Superior temporal gyrus (tissue), 1 donor: ENCODE measurements at regions not wholly inside any gene's neighbourhood (a gene's known extent, or its start where the extent isn't known, plus 50 kb on each side); places are given as distances from the start of the nearest gene placed in this dataset.
"Not testable (repeated sequence)": the region's sequence is repeated elsewhere in the genome, so short reads cannot be mapped to it uniquely, and the experiment has no call there.

ENCODE experiments used
- DNase-seq: peaks from one replicate; pipeline ENCODE4 v3.0.0-alpha.2; 2016; ENCODE audit errors: extremely low spot score

- DNase-seq = no peak
Measured at GRCh38 chr3:59503441-59503840, 453.6 kb upstream of the CFAP20DC start.

GRCh38 chr3:59502806-59503205, 453.0 kb upstream of the CFAP20DC start:
- DNase-seq = no peak

DNA sequence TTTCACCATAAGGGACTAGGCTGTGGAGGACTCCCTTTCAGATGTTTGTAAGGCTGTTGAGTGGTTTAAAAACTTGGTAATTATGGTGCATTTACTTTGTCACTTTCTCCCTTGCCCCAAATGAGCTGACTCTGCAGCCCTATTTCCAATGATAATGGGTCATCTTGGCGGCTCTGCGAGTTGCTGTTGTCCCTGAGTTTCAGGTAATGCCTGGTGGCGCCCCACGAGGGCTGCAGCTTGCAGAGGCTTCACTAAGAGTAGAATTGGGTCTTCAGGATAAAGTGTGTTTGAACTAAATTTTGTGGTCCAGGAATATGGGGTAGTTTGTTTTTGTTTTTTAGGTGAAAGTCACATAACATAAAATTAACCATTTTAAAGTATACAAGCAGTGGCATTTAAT, 450.1 kb upstream of the CFAP20DC start:
- no peak for DNase-seq

- no peak for DNase-seq
Measured at GRCh38 chr3:59499000-59499399, 449.2 kb upstream of the CFAP20DC start.

- no peak for DNase-seq
Measured at GRCh38 chr3:59496250-59496649, 446.4 kb upstream of the CFAP20DC start.

GRCh38 chr3:59494969-59495368, 445.1 kb upstream of the CFAP20DC start:
- not testable (repeated sequence) for DNase-seq

DNA sequence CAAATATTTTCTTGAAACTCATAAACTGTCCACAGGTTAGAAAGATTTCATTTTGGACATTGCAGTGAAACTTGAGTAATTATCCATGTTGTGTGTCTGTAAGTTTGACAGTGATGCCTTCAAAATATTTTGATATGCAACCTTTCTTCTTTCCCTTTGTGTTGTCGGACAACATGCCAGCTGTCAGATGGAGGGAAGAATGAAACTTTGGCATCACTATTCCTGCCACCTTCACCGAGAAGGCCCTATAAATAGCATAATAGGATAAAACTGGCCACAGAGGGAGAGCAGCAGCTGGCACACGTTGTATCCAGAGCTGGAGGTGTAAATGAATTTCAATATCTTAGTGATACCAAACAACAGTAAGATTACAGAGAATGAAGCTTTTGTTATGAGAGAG, 436.7 kb upstream of the CFAP20DC start:
- no peak for DNase-seq

DNA sequence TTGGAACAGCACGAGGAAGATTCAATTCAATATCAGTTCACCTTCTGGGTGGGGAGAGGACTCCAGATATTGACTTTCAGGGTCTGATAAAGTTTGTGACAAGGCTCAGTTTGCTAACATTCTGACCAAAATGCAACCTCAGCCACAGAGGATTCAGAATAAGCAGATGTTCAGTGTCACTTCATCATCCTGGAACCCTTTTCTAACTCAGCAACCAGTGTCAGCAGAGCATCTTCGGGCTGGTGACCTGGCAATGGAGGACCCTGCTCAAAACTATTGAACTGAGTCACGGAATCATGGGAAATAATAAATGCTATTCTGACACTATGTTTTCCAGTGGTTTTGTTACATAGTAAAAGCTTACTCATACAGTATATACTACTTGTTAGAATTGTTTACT, 433.4 kb upstream of the CFAP20DC start:
- no peak for DNase-seq

- no peak for DNase-seq
Measured at GRCh38 chr3:59482684-59483083, 432.9 kb upstream of the CFAP20DC start.

DNA sequence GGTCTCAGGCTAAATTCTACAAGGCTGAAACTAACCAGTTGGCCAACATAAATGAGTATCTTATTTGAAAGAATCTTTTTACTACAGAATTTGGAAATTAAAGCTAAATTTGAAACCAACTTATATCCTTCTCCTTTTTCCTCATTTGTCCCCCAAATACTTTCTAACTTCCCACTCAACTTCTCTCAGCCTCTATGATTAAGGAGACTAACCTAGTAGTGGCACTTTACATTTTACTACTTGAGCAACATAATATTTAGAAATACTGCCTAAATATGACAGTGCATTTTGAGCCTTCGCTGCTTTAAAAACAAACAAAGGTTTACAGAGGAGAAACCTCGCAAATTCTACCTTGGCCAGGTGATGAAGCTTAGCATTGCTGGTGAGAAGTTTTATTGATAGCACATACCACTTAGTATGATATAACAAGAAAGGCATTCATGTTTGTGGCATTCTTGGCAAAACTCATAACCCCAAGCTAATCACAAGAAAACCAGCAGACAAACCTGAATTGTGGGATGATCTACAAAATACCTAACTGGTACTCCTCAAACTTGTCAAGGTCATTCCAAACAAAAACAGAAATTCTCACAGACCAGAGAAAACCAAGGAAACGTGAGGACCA, 432.1 kb upstream of the CFAP20DC start:
- DNase-seq = no peak

DNA sequence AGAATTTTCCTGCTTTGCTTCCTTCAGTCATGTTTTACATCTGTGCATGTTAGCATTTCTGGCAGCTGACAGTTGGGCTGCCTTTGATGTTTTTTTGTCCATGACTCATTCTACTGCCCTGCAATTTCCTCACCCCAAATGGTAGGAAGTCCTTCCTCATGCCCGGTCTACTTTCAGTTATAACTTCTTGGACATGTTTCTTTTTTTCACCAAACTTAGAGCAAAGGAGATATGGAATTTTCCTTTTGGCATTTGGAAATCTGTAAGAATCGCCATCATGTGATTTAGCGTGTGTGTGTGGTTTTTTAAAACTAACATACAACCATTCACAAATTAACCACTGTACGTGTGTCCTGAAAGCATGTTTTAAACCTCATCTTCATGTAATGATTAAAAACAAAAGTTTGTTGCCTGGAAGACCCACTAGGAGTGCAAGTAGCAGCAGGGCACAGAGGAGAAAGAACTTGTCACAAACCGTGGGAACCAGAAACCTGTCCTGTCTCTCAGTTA, 430.7 kb upstream of the CFAP20DC start:
- DNase-seq = no peak

DNA sequence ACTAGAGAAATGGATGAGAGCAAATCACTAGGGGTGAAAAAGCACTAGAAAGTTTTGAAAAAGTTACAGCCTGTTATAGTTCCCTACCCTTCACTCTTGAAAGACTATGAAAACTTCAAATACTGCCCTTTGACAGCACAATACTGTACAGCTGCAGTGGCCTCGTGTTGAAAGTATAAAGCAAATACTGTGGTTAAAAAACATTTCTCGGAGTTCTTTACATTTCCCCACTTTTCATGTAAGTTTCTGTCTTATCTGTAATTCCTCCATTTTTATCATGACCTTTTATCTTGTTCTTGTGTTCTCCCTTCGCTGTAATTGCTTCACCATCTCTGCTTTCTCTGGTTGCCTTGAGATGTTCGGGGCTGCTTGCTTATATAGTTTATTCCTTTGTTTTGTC, 423.8 kb upstream of the CFAP20DC start:
- no peak for DNase-seq

DNA sequence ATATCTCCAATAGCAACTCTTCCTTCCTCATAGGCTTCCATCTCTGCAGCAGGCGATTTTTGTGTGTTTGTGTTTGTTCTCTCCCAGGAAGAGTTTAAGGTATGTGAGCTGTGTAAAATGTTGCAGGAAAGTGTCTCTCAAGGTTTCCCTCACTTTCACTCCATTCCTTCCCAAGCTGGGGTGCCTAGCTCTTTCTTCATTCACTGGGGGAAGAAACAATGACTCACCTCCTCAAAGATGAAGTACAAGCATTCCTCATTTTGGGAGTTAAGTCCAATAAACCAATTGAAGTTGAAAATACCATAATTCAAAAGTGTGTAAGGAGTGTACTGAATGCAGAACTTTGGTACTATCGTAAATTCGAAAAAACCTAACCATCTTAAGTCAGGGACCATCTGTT, 422.7 kb upstream of the CFAP20DC start:
- DNase-seq = no peak

DNA sequence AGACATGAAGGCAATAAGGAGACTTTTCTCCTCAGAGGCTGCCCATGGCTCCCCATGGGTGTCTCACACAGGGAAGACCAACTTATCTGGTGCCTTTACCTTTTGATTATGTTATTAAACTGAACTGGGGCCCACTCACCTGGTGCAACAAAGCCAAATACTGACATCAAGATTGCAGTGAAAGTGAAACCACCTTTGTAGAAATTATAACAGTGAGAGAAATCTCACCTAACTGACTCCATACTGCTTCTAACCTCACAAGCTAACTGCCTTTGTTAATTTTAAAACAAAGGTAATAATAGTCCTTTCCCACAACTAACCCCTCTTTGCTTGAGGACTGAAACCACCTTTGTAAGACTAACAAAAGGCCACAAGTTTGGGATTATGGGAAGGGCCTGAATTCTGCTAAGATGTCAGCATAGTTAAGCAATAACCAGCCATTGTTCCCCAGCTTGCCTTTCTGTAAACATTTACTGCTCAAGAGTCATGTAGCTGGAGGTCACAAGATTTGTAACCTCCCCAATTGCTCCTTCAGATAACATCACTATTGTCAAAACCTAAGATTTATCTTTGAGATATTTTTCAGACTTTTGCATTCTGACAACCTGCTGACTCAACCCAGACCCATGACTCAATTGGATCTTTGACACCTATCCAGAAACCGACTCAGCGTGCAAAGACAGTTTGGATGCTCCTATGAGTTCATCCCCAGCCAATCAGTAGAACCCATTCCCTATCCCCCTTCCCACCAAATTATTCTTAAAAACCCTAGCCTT, 420.3 kb upstream of the CFAP20DC start:
- no peak for DNase-seq

DNA sequence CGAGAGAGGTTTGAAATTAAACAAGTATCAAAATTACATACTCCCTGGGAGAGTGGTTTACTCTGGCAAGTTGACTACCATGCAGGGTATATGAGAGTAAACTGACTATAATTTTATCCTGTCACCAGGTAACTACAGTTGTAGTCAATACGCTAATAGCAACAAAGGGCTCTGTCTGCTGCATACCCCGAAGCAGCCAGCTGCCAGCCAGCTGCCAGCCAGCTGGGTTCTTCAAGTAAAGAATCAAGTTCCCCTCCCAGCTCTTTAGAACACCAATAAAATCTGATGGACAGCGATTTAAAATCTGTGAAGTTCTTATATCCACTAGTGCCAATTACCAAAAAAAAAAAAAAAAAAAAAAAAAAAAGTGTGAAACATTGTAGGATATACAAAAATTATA, 417.7 kb upstream of the CFAP20DC start:
- no peak for DNase-seq

DNA sequence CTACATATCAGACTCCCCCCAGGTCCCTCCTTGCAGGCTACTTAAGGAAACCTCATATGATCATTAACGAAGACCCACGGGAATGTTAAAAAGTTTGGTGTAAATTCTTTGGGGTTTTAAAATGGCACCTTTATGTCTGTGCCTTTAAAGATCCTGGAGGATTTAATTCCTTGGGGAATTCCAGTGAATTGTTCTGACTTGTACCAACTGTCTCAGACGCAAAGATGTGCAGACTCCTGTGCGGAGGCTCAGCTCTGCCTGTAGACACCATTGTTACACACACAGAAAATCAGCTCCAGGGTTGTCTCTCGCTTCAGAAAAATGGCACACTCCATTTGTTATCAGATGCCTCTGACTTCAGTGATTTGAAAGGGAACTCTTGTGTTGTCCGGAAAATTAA, 414.4 kb upstream of the CFAP20DC start:
- DNase-seq = no peak

- DNase-seq = no peak
Measured at GRCh38 chr3:59463253-59463652, 413.4 kb upstream of the CFAP20DC start.

GRCh38 chr3:59460068-59460467, 410.2 kb upstream of the CFAP20DC start:
- DNase-seq = no peak

DNA sequence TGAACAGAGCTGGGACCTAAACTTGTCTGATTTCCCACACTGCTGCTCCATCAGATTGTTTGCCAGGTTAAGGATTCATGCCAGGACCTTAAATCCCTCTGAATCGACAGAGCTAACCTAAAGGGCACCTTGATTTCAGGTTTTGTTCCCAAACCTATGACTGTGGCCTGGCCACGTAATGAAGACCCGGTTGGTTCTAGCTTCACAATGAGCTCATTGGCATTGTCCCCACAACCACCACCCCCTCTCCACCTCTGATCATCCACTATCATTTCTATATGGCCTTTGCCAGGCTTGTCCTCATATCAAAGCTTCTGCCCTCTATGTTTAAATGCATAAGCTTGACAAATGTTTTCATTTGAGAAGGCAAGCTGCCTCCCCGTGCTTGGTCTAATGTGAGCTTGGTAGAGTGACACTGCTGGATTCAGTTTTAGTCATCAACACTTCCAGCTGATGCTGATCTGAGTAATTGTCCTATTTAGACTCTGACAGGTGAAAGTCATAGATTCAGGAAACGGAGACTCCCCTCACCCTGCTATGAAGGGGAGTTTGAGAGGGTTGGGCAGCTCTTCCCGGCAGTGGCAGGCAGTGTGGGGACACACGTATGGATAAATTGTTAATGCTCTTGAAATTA, 407.1 kb upstream of the CFAP20DC start:
- no peak for DNase-seq

DNA sequence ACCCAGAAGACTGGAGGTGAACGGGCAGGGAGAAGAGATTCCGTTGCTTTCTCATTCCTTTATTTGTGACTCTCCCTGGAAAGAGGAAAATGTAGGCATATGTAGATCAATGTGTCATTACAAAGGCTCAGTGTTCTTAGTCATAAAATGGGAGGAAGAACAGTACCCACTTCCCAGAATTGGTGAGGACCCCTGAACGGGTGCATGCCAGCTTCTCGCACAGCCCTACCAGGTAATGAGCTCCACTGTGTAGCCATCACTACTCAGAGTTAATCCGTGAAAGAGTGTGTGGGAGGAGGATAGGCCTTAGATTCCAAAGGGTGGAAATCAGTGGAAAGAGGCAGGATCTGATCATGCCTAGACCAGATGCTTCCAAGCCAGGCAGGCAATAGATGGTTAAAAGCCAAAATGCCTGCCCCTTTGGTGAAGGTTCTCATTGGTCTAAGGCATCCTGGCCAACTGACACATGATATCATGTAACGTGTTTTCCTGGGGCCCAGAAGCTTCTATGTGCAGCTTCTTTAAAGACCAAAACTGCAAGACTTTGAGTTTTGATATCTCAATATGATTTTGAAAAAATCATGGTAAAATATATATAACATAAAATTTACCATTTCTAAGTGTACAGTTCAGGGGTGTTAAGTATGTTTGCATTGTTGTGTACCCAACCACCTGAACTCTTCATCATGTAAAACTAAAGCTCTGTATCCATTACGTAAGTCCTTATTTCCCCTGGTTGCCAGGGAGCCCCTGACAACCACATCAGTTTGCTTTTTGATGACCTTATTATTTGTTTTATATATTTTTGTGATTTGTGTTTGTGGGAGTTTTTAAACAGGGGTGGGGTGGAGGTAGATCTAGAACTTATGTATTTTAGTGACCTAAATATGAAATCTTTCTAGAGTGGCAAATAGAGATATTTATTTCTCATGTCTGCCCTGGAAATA, 402.2 kb upstream of the CFAP20DC start:
- DNase-seq = no peak

DNA sequence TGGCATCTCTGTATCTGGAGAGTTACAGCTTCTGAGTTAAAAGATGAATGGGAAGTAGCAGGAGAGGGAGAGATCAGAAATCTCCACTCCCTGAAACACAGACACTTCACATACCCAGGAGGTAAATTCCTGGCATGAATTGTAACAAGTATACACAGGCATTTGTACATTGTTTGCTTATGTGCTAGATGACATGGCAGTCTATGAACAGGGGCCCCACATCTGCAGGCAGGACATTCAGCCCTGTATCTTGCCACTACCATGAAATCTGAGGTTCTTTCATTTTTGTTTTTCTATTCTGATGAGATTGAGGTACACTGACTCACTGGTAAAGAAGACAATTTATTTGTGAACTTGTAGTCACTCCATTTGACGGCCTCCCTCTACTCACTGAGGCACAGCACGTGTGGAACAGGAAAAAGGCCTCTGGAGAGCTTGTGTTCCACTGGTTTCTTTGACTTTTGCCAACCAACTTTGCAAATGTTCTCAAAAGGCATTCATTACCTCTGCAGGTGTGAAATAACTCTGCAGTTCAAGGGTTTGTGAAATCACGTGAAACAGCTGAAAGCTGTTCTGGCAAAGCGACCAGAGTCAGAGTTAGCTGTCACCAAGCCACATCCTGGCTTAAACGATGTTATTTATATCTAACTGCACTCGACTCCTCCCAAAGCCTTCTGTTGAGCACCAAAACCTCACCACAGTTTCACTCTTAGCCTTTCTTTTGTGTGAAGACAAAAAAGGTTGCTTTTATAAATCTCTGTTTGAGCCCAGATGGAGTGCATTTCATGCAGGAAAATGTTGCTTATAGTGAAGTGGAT, 401.3 kb upstream of the CFAP20DC start:
- DNase-seq = peak; percentile 19
